ENCODE measurements at regions not wholly inside any gene's neighbourhood (a gene's known extent, or its start where the extent isn't known, plus 50 kb on each side); places are given as distances from the start of the nearest gene placed in this dataset.
"Not testable (repeated sequence)": the region's sequence is repeated elsewhere in the genome, so short reads cannot be mapped to it uniquely, and the experiment has no call there.

DNA sequence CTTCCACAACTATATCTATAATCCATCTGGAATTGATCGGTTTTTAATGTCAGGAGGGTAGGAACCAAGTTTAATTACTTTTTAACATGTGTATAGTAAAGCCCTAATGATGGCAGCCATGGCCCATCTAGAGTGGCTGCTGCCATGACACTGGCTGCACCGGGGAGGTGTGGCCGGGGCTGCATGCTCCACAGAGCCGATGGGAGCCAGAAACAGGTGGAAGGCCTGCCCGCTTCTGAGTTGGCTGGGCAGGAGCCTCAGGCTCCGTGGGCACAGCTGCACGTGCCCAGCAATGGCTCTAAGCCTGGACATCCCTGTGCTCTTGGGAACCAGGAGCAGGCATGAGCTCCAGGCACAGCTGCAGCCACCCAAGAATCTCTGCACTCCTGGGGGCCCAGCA, 73.0 kb downstream of the GBP6 start:
- Mint-ChIP-seq H3K9me3 (peaks cover 10% of the 10 kb centered on the region), H3K4me1 (no peaks in the 10 kb centered on the region), H3K27me3 (no peaks in the 10 kb centered on the region), H3K36me3 (ENCODE audit: insufficient read depth) (no peaks in the 10 kb centered on the region), H3K27ac (ENCODE audit: low read depth) (no peak overlapping the region), H3K4me3 (no peak overlapping the region)
- no peak for ATAC-seq (replicated peaks; ENCODE audit: extremely low read depth, poor library complexity, severe bottlenecking)
- DNase-seq (ENCODE audit: low spot score in 2 of 2), result no peak

DNA sequence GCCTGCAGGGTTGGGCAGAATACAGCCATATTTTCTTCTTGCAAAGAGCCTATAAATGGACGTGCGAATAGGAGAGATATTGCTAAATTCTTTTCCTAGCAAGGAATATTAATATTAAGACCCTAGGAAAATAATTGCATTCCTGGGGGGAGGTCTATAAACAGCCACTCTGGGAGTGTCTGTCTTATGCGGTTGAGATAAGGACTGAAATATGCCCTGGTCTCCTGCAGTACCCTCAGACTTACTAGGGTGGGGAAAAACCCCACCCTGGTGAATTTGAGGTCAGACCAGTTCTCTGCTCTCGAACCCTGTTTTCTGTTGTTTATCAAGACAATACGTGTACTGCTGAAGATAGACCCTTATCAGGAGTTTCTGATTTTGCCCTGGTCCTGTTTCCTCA, 74.4 kb downstream of the GBP6 start:
- H3K27ac Mint-ChIP-seq (ENCODE audit: low read depth); H3K4me1 Mint-ChIP-seq; DNase-seq (ENCODE audit: low spot score in 2 of 2); H3K4me3 Mint-ChIP-seq; ATAC-seq (replicated peaks; ENCODE audit: extremely low read depth, poor library complexity, severe bottlenecking); H3K27me3 Mint-ChIP-seq; H3K36me3 Mint-ChIP-seq (ENCODE audit: insufficient read depth): not testable (repeated sequence)
- peaks cover 10% of the 10 kb centered on the region for H3K9me3 Mint-ChIP-seq

DNA sequence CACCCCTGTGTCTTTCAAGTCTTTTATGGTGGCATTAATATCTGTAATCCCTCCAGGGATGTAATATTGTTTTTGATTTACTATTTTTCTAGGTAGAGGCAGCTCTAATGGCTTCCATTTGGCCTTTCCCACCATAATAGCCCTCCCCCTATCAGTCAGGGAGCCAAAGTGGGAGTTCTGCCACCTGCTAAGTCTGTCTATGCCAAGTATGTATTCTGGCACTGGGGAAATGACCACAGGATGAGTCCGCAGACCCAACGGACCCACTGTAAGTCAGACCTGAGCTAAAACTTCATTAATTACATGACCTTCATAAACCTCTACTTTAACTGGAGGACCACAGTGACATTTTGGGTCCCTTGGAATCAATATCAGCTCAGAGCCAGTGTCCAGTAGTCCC, 77.1 kb downstream of the GBP6 start:
- ATAC-seq (replicated peaks; ENCODE audit: extremely low read depth, poor library complexity, severe bottlenecking) (no peak), DNase-seq (ENCODE audit: low spot score in 2 of 2) (no peak)
- Mint-ChIP-seq H3K36me3 (ENCODE audit: insufficient read depth) (peaks cover 1% of the 10 kb centered on the region), H3K4me1 (no peaks in the 10 kb centered on the region), H3K27ac (ENCODE audit: low read depth) (no peak overlapping the region), H3K4me3 (no peak overlapping the region), H3K9me3 (peaks cover 10% of the 10 kb centered on the region), H3K27me3 (no peaks in the 10 kb centered on the region)

DNA sequence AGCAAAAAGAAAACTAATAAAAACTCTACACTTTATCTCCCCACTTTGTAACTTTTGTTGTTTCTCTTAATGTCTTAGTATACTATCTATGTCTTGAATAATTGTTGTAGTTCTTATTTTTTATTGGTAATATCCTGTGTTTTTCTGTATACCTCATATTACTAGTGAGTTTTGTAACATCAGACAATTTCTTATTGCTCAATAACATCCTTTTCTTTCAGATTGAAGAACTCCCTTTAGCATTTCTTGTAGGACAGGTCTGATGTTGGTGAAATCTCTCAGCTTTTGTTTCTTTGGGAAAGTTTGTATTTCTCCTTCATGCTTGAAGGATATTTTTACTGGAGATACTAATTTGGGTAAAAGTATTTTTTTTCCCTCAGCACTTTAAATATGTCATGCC, 79.8 kb upstream of the LRRC8B start:
- Mint-ChIP-seq H3K36me3 (ENCODE audit: insufficient read depth) (peaks cover 1% of the 10 kb centered on the region), H3K9me3 (no peaks in the 10 kb centered on the region), H3K27ac (ENCODE audit: low read depth) (no peak overlapping the region), H3K27me3 (no peaks in the 10 kb centered on the region), H3K4me3 (no peak overlapping the region), H3K4me1 (no peaks in the 10 kb centered on the region)
- no peak for ATAC-seq (replicated peaks; ENCODE audit: extremely low read depth, poor library complexity, severe bottlenecking)
- DNase-seq (ENCODE audit: low spot score in 2 of 2), result no peak

DNA sequence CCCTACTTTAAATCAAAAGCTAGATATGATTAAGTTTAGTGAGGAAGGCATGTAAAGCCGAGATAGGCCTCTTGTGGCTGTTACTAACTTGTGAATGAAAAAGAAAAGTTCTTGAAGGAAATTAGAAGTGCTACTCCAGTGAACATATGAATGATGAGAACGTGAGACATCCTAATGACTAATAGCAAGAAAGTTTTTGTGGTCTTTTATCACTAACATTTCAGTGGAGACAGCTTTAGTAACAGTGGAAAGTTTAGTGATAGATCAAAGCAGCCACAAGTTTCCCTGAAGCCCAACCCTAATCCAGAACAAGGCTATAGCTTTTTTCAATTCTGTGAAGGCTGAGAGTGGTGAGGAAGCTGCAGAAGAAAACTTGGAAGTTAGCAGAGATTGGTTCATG, 73.6 kb upstream of the LRRC8B start:
- Mint-ChIP-seq H3K9me3 (no peaks in the 10 kb centered on the region), H3K36me3 (ENCODE audit: insufficient read depth) (no peaks in the 10 kb centered on the region), H3K4me3 (no peak overlapping the region), H3K4me1 (peaks cover 9% of the 10 kb centered on the region), H3K27ac (ENCODE audit: low read depth) (peak overlapping the region; percentile 68), H3K27me3 (no peaks in the 10 kb centered on the region)
- ATAC-seq (replicated peaks; ENCODE audit: extremely low read depth, poor library complexity, severe bottlenecking) (no peak), DNase-seq (ENCODE audit: low spot score in 2 of 2) (no peak)

DNA sequence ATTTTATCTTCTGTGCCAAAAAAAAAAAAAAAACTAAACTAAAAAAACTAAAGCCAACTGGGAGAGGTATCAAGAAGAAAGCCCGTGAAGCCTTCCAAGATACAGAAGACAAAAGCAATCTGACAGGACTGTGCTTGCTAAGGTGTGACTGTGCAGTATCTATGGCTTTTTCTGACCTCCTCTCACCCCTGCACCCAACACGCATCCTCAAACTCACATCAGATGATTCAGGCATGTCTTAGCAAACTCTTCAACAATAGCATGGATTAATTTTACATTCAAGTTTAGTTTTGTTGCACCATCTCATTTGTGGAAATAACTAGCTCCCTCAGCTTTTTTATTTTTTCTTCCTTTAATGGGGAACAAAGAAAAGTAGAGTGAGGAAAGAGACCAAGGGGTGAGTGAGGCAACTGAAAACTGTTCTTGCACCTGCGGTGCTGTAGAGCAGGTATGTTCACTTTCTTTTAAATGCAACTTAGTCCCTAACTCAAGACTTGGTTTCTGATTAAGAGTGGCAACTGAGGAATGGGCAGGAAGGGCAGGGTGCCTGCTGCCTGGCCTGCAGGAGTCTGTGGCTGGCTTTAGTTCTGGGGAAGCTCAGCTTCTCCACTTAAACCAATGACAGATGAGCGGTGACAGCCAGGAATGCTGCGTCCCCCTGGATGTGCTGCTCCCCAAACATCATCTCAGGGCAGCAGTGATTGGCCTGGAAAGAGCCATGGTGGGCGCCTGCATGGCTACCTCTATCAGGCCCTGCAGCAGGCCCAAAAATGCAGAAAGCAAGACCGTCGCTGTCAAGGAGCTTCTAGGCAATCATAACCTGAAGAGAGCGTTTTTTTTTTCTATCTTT, 71.3 kb upstream of the LRRC8B start:
- no peaks in the 10 kb centered on the region for H3K9me3 Mint-ChIP-seq
- DNase-seq (ENCODE audit: low spot score in 2 of 2) (no peak), ATAC-seq (replicated peaks; ENCODE audit: extremely low read depth, poor library complexity, severe bottlenecking) (no peak)
- H3K27me3 Mint-ChIP-seq, result no peaks in the 10 kb centered on the region
- peaks cover 9% of the 10 kb centered on the region for H3K4me1 Mint-ChIP-seq
- H3K27ac Mint-ChIP-seq (ENCODE audit: low read depth), result no peak overlapping the region
- H3K4me3 Mint-ChIP-seq, result no peak overlapping the region
- H3K36me3 Mint-ChIP-seq (ENCODE audit: insufficient read depth), result no peaks in the 10 kb centered on the region

DNA sequence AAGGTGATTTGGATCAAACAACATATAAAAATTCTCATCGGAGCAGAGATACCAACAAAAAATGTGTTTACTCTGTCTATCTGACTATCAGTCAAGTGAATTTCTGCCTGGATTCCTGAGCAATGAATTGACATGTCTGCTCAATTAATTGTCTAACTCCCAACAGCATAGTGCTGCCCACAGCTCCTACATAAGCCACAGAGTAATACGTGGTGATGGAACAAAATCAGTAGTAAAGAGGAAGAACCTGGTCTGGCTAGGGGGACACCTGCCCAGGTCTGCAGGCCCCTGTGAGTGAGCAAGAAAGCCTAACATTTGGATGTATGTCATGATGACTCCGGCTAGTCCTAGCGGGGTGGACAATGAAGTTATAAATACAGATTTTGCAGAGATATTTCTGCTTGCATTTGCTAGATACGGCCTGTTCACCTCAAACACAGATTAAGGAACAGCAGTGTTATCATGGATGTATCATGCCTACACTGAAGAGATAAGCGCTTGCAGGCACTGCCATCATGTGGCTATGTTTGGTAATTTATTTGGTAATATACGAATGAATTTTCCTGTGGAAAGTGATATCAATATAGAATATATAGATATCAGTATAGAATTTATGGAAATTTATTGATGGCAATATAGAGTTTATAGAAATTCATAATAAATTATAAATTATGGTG, 69.6 kb upstream of the LRRC8B start:
- H3K27ac Mint-ChIP-seq (ENCODE audit: low read depth), result no peak overlapping the region
- no peaks in the 10 kb centered on the region for H3K27me3 Mint-ChIP-seq
- no peaks in the 10 kb centered on the region for H3K9me3 Mint-ChIP-seq
- DNase-seq (ENCODE audit: low spot score in 2 of 2) (peak; percentile 27 to 47), ATAC-seq (replicated peaks; ENCODE audit: extremely low read depth, poor library complexity, severe bottlenecking) (peak; percentile 77)
- no peaks in the 10 kb centered on the region for H3K36me3 Mint-ChIP-seq (ENCODE audit: insufficient read depth)
- peaks cover 9% of the 10 kb centered on the region for H3K4me1 Mint-ChIP-seq
- H3K4me3 Mint-ChIP-seq, result no peak overlapping the region

DNA sequence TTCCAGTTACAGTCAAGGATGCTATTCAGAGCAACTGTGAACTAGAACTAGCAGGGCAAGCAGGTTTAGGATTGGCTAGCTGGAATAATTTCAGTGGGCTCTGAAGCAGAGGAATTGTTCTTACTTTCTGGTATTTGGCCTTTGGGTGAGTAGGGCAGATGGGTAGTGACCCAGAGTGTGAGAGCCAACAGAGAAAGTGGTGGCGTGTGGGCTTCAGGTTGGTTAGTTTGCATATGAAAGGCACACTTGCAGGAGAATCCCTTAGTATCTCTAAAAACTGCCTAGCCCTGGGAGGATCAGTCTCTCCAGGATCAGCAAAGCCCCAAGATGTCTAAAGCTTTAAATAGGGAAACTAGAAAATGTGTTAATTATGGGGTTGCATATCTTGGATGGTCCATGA, 67.6 kb upstream of the LRRC8B start:
- Mint-ChIP-seq H3K4me3 (no peak overlapping the region), H3K27ac (ENCODE audit: low read depth) (no peak overlapping the region), H3K27me3 (peaks cover 16% of the 10 kb centered on the region), H3K4me1 (no peaks in the 10 kb centered on the region), H3K36me3 (ENCODE audit: insufficient read depth) (no peaks in the 10 kb centered on the region), H3K9me3 (no peaks in the 10 kb centered on the region)
- DNase-seq (ENCODE audit: low spot score in 2 of 2), result no peak
- ATAC-seq (replicated peaks; ENCODE audit: extremely low read depth, poor library complexity, severe bottlenecking), result no peak

DNA sequence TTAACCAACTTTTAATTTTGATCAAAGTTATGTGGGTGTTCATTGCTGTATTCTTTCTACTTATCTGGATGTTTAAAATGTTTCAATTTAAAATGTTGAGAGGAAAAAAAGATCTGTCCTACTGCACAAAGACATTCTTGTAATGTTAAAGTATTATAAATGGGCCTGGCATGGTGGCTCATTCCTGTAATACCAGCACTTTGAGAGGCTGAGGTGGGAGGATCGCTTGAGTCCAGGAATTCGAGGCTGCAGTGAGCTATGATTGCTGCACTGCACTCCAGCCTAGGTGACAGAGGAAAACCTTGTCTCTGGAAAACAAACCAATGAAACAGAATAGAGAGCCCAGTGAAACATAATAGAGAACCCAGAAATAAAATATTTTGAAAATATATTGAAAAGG, 65.5 kb upstream of the LRRC8B start:
- no peak overlapping the region for H3K27ac Mint-ChIP-seq (ENCODE audit: low read depth)
- H3K27me3 Mint-ChIP-seq, result peaks cover 35% of the 10 kb centered on the region
- DNase-seq (ENCODE audit: low spot score in 2 of 2) (no peak), ATAC-seq (replicated peaks; ENCODE audit: extremely low read depth, poor library complexity, severe bottlenecking) (no peak)
- no peak overlapping the region for H3K4me3 Mint-ChIP-seq
- no peaks in the 10 kb centered on the region for H3K36me3 Mint-ChIP-seq (ENCODE audit: insufficient read depth)
- H3K9me3 Mint-ChIP-seq, result no peaks in the 10 kb centered on the region
- H3K4me1 Mint-ChIP-seq, result peaks cover 7% of the 10 kb centered on the region

DNA sequence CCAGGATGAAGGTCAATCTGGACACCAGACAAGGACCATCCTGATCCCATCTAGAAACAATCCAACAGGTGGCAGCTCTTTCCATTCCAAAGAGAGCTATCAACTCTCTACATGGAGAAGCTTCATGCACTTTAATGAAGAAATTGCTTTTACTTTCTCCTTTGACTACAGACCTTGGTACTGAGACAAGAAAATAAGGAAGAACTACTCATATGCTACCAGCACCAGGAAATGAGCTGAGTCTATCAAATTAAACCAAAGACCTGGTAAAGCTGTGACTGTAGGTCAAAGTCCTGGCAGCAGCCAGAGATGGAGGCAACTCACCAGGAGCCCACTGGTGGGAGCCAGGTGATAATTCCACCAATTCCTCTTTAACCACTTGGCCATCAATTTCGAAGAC, 64.3 kb upstream of the LRRC8B start:
- no peak overlapping the region for H3K4me3 Mint-ChIP-seq
- H3K27me3 Mint-ChIP-seq, result peaks cover 46% of the 10 kb centered on the region
- no peak for DNase-seq (ENCODE audit: low spot score in 2 of 2)
- H3K27ac Mint-ChIP-seq (ENCODE audit: low read depth), result no peak overlapping the region
- peaks cover 10% of the 10 kb centered on the region for H3K4me1 Mint-ChIP-seq
- H3K36me3 Mint-ChIP-seq (ENCODE audit: insufficient read depth), result no peaks in the 10 kb centered on the region
- ATAC-seq (replicated peaks; ENCODE audit: extremely low read depth, poor library complexity, severe bottlenecking), result no peak
- H3K9me3 Mint-ChIP-seq, result no peaks in the 10 kb centered on the region

DNA sequence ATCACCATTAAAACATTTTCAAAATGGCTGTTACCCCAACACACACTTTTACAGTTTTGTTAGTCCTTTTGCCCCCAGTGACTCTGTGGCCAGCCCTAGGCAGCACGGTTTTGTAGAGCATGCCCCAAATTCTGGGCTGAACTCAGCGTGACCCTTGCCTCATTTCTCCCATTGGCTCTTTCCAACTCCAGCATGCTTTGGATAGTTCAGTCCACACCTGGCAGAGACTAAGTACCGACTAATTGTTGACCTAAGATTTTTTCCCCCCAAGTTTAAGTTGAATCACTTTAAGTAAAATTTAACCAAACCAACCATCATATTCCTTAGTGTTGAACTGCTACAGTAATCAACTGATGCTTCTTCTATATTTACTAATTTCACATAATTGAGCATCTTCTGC, 62.4 kb upstream of the LRRC8B start:
- DNase-seq (ENCODE audit: low spot score in 2 of 2), result no peak
- Mint-ChIP-seq H3K9me3 (no peaks in the 10 kb centered on the region), H3K27me3 (peaks cover 65% of the 10 kb centered on the region), H3K27ac (ENCODE audit: low read depth) (no peak overlapping the region), H3K4me3 (no peak overlapping the region), H3K4me1 (peaks cover 10% of the 10 kb centered on the region), H3K36me3 (ENCODE audit: insufficient read depth) (no peaks in the 10 kb centered on the region)
- no peak for ATAC-seq (replicated peaks; ENCODE audit: extremely low read depth, poor library complexity, severe bottlenecking)

DNA sequence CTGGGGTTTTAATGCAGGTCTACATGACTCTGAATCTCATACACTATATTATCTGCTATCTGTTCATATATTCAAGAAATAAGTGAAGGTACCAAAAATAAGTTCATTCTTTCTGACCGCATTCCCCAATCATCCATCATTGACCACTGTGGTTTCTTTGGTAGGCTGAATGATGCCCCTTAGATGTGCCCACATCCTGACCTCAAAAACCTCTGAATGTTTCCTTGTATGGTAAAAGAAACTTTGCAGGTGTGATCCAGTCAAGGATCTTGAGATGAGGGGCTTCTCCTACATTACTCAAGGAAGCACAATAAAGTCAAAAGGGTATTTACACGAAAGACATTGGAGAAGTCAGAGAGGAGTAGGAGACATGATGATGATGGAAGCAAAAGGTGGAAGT, 60.6 kb upstream of the LRRC8B start:
- no peaks in the 10 kb centered on the region for H3K9me3 Mint-ChIP-seq
- no peak overlapping the region for H3K27ac Mint-ChIP-seq (ENCODE audit: low read depth)
- H3K4me1 Mint-ChIP-seq, result peaks cover 10% of the 10 kb centered on the region
- no peaks in the 10 kb centered on the region for H3K36me3 Mint-ChIP-seq (ENCODE audit: insufficient read depth)
- H3K27me3 Mint-ChIP-seq, result peaks cover 76% of the 10 kb centered on the region
- no peak for DNase-seq (ENCODE audit: low spot score in 2 of 2)
- ATAC-seq (replicated peaks; ENCODE audit: extremely low read depth, poor library complexity, severe bottlenecking), result no peak
- no peak overlapping the region for H3K4me3 Mint-ChIP-seq

DNA sequence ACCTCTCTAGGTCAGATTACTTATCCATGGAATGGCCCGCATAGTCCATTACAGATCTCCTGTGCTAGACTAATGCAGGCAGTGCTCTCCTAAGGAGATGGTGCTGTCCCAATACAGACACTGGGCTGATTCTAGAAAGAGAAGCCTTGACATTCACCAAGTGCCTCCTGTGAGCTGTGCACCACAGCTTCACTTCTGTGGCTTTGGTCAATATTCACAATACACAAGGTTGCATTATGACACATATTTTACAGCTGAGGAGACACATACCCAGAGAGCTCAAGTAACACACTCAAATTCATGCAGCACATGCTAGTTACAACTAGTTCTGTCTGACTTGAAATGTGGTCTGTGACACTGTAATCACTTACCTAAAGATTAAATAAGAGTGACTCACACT, 59.4 kb upstream of the LRRC8B start:
- Mint-ChIP-seq H3K9me3 (no peaks in the 10 kb centered on the region), H3K36me3 (ENCODE audit: insufficient read depth) (no peaks in the 10 kb centered on the region), H3K4me1 (peaks cover 10% of the 10 kb centered on the region), H3K27ac (ENCODE audit: low read depth) (no peak overlapping the region), H3K27me3 (peaks cover 87% of the 10 kb centered on the region), H3K4me3 (no peak overlapping the region)
- ATAC-seq (replicated peaks; ENCODE audit: extremely low read depth, poor library complexity, severe bottlenecking) (peak; percentile 64), DNase-seq (ENCODE audit: low spot score in 2 of 2) (no peak)

All from central memory CD8-positive, alpha-beta T cell (primary cell).